SK-N-SH treated with all-trans-retinoic acid at 6 μM for 48 hours (cell line): ENCODE measurements at regions not wholly inside any gene's neighbourhood (a gene's known extent, or its start where the extent isn't known, plus 50 kb on each side); places are given as distances from the start of the nearest gene placed in this dataset.

Experiments used
- ARNTL ChIP-seq: fragments of 450-650 bp; formaldehyde crosslinking; IDR thresholded peaks from 2 replicates; pipeline ENCODE4 v1.5.0; 2020; ENCODE audit warnings: low read depth, mild to moderate bottlenecking, moderate library complexity, borderline replicate concordance
- CREB5 ChIP-seq: fragments of 250-450 bp; sonication (Bioruptor Pico); IDR thresholded peaks from 2 replicates; pipeline ENCODE4 v1.5.1; 2020; ENCODE audit warnings: low read depth, mild to moderate bottlenecking, moderate library complexity
- CSRNP3 ChIP-seq: fragments of 250-450 bp; sonication (Bioruptor Pico); IDR thresholded peaks from 2 replicates; pipeline ENCODE4 v1.5.1; 2021; ENCODE audit warnings: mild to moderate bottlenecking, moderate library complexity
- PATZ1 ChIP-seq: fragments of 250-450 bp; sonication (Bioruptor Pico); IDR thresholded peaks from 2 replicates; pipeline ENCODE4 v1.8.0; 2020; ENCODE audit warnings: mild to moderate bottlenecking, moderate library complexity, borderline replicate concordance
- RARB ChIP-seq: fragments of 250-450 bp; sonication (Bioruptor Pico); IDR thresholded peaks from 2 replicates; pipeline ENCODE4 v1.8.0; 2021; ENCODE audit warnings: mild to moderate bottlenecking, moderate library complexity
- ZFP3 ChIP-seq: fragments of 250-450 bp; sonication (Bioruptor Pico); IDR thresholded peaks from 2 replicates; pipeline ENCODE4 v1.5.0; 2020; ENCODE audit warnings: mild to moderate bottlenecking, moderate library complexity
- ZFP30 ChIP-seq: fragments of 450-650 bp; formaldehyde crosslinking; IDR thresholded peaks from 2 replicates; pipeline ENCODE4 v1.5.0; 2022; ENCODE audit warnings: mild to moderate bottlenecking, moderate library complexity
- ZNF565 ChIP-seq: fragments of 450-650 bp; formaldehyde crosslinking; conservative IDR thresholded peaks from 2 replicates; pipeline ENCODE4 v1.5.0; 2020; ENCODE audit warnings: low read depth, mild to moderate bottlenecking, moderate library complexity

DNA sequence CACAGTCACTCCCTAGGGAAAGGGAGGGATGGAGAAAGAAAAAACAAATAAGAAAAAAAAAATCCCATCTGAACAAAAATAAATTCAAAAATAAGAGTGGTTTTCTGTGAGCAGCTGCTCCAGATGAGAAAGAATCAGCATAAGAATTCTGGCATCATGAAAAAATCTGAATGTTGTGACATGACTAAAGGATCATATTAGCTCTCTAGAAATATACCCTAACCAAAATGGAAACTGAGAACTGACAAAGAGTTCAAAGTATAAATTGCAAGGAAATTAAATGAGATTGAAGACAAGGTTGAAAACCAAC is 579.0 kb downstream of the UQCRFS1 start:
- no peak for TF ChIP-seq RARB (CRISPR knock-in tag)
- TF ChIP-seq ZNF565 (CRISPR knock-in tag), result no peak
- TF ChIP-seq ZFP30 (CRISPR knock-in tag), result no peak
- no peak for TF ChIP-seq ZFP3
- no peak for TF ChIP-seq CSRNP3 (CRISPR knock-in tag)
- no peak for TF ChIP-seq CREB5
- TF ChIP-seq PATZ1 (CRISPR knock-in tag), result no peak
- TF ChIP-seq ARNTL, result no peak
